ENCODE measurements at regions not wholly inside any gene's neighbourhood (a gene's known extent, or its start where the extent isn't known, plus 50 kb on each side); places are given as distances from the start of the nearest gene placed in this dataset.

DNA sequence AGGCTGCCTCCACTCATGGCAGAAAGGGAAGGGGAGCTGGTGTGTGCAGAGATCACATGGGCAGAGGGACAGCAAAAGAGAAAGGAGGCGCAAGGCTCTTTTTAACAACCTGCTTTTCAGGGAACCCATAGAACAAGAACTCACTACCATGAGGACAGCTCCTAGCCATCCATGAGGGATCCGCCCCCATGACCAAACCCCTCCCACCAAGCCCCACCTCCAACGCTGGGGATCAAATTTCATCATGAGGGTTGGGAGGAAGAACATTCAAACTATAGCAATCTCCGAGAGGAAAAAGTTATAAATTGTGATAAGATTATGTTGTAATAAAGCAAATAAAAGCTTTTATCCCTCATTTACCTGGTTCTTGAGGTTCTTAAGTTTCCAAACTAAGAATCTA, 84.7 kb upstream of the LMCD1 start:
- Histone ChIP-seq H2AK9ac (replicated peaks; ENCODE audit: low read depth, low read length, poor library complexity) (no peak overlapping the region), H3K4me3 (ENCODE audit: insufficient read depth, low read depth, low read length) (no peak overlapping the region), H2AFZ (replicated peaks; ENCODE audit: low read length, poor library complexity) (no peak overlapping the region), H3K14ac (replicated peaks; ENCODE audit: low read depth, low read length) (no peak overlapping the region), H3K56ac (ENCODE audit: extremely low read depth, insufficient read depth, low read length) (no peak overlapping the region), H3K4ac (ENCODE audit: low read depth, low read length) (no peak overlapping the region), H3K23ac (ENCODE audit: low read depth, low read length) (no peak overlapping the region), H4K8ac (ENCODE audit: low read depth in 2 of 2, low read length in 2 of 2) (no peak overlapping the region), H3K9me1 (ENCODE audit: insufficient read depth, low read length) (no peaks in the 10 kb centered on the region), H2BK120ac (ENCODE audit: low read depth, low read length) (no peak overlapping the region), H3K18ac (ENCODE audit: low read depth, low read length) (no peak overlapping the region), H4K20me1 (ENCODE audit: insufficient read depth, low read length) (no peaks in the 10 kb centered on the region), H3K27me3 (ENCODE audit: control insufficient read depth, insufficient read depth, low read length) (peaks cover 5% of the 10 kb centered on the region; the same call in 1 of the 2 replicates), H3K27ac (ENCODE audit: insufficient read depth, low read length) (no peak overlapping the region), H2AK5ac (ENCODE audit: low read depth, low read length) (no peak overlapping the region), H3K36me3 (ENCODE audit: control insufficient read depth, insufficient read depth, low read length) (no peaks in the 10 kb centered on the region), H3K4me2 (ENCODE audit: low read depth, low read length) (no peak overlapping the region), H3K4me1 (ENCODE audit: control insufficient read depth, insufficient read depth, low read length) (no peaks in the 10 kb centered on the region), H3K9ac (ENCODE audit: low read depth, low read length) (no peak overlapping the region), H4K91ac (ENCODE audit: insufficient read depth, low read depth, low read length) (no peak overlapping the region), H2BK15ac (ENCODE audit: low read depth, low read length) (no peak overlapping the region), H3K9me3 (ENCODE audit: control insufficient read depth, insufficient read depth, low read length) (no peaks in the 10 kb centered on the region), H3K79me1 (ENCODE audit: low read depth in 1 of 2, low read length in 2 of 2) (no peaks in the 10 kb centered on the region), H4K5ac (ENCODE audit: low read depth, low read length) (no peak overlapping the region), H2BK20ac (ENCODE audit: low read depth, low read length) (no peak overlapping the region), H2BK5ac (ENCODE audit: low read depth, low read length, poor library complexity, severe bottlenecking) (no peak overlapping the region)
- POLR2A ChIA-PET (ENCODE audit: unreplicated experiment): no interaction called here
- intact Hi-C loops (cut with micrococcal nuclease) (loop anchor here (1.0 kb wide), 1 partner anchor 93 kb away; no protein-coding TSS in a partner anchor), dilution Hi-C loops (cut with HindIII; ENCODE audit: low sequenced_read_pairs, unreplicated experiment) (no loop called here), in situ Hi-C loops (cut with MboI; ENCODE audit: low sequenced_read_pairs) (no loop called here)
- peak; percentile 12 for DNase-seq
- CTCF ChIA-PET: interaction anchor here (0.6 to 1.8 kb wide), 15 partner anchors 8 to 190 kb away, joined by 3 to 8 read pairs (median 4); no protein-coding TSS in a partner anchor
- BruUV-seq (replicated peaks): no TSS peak
- TF ChIP-seq SMC3 (IDR thresholded peaks at IDR 0.05; ENCODE audit: low read depth, low read length) (no peak), RAD21 (IDR thresholded peaks at IDR 0.05; ENCODE audit: low read length) (no peak), MAZ (IDR thresholded peaks at IDR 0.05; ENCODE audit: borderline replicate concordance, low read depth, low read length) (no peak), RCOR1 (IDR thresholded peaks at IDR 0.05; ENCODE audit: insufficient replicate concordance, low read length) (no peak), NFE2L2 (IDR thresholded peaks at IDR 0.05; ENCODE audit: low read depth, low read length) (no peak), BHLHE40 (IDR thresholded peaks at IDR 0.05; ENCODE audit: low read depth, low read length) (no peak)
- TF ChIP-seq, protein P1, sequence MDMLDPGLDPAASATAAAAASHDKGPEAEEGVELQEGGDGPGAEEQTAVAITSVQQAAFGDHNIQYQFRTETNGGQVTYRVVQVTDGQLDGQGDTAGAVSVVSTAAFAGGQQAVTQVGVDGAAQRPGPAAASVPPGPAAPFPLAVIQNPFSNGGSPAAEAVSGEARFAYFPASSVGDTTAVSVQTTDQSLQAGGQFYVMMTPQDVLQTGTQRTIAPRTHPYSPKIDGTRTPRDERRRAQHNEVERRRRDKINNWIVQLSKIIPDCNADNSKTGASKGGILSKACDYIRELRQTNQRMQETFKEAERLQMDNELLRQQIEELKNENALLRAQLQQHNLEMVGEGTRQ (IDR thresholded peaks at IDR 0.05; ENCODE audit: low read depth, low read length): no peak
- TF ChIP-seq, protein P2, sequence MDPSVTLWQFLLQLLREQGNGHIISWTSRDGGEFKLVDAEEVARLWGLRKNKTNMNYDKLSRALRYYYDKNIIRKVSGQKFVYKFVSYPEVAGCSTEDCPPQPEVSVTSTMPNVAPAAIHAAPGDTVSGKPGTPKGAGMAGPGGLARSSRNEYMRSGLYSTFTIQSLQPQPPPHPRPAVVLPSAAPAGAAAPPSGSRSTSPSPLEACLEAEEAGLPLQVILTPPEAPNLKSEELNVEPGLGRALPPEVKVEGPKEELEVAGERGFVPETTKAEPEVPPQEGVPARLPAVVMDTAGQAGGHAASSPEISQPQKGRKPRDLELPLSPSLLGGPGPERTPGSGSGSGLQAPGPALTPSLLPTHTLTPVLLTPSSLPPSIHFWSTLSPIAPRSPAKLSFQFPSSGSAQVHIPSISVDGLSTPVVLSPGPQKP (IDR thresholded peaks at IDR 0.05; ENCODE audit: borderline replicate concordance, low read depth, low read length): no peak
- WGBS, 2 experiments (ENCODE audit: extremely low coverage in 2 of 2, insufficient read length in 1 of 2): no CpG with 5 or more reads among the region's 4 CpGs
- peak; percentile 78 for ATAC-seq (ENCODE audit: low read depth)

Measured in IMR-90 (cell line).